K562 (cell line): ENCODE measurements at regions not wholly inside any gene's neighbourhood (a gene's known extent, or its start where the extent isn't known, plus 50 kb on each side); places are given as distances from the start of the nearest gene placed in this dataset.
"Not testable (repeated sequence)": the region's sequence is repeated elsewhere in the genome, so short reads cannot be mapped to it uniquely, and the experiment has no call there.

Experiments used
- PTTG1 ChIP-seq: fragments of 450-650 bp; IDR thresholded peaks from 2 replicates; pipeline ENCODE4 v1.6.1; 2016; ENCODE audit warnings: low read depth, mild to moderate bottlenecking, missing genetic modification characterization, missing compliant biosample characterization
- SP1 ChIP-seq: sonication (generic); formaldehyde crosslinking; IDR thresholded peaks from 2 replicates; pipeline ENCODE4 v1.8.1; 2022; ENCODE audit warnings: mild to moderate bottlenecking, missing genetic modification reagents
- TCF7L2 ChIP-seq: fragments of 150-350 bp; IDR thresholded peaks from 2 replicates; pipeline ENCODE4 v1.6.1; 2016; ENCODE audit warnings: low read depth, mild to moderate bottlenecking, low read length, moderate library complexity
- ZNF24 ChIP-seq: fragments of 450-650 bp; IDR thresholded peaks from 2 replicates; pipeline ENCODE4 v1.6.1; 2016

GRCh38 chr2:55124682-55125081 lies 74.4 kb upstream of the RTN4 start:
- not testable (repeated sequence) for TF ChIP-seq ZNF24; TCF7L2; PTTG1; SP1 (CRISPR knock-in tag)
